ENCODE measurements at regions not wholly inside any gene's neighbourhood (a gene's known extent, or its start where the extent isn't known, plus 50 kb on each side); places are given as distances from the start of the nearest gene placed in this dataset.

DNA sequence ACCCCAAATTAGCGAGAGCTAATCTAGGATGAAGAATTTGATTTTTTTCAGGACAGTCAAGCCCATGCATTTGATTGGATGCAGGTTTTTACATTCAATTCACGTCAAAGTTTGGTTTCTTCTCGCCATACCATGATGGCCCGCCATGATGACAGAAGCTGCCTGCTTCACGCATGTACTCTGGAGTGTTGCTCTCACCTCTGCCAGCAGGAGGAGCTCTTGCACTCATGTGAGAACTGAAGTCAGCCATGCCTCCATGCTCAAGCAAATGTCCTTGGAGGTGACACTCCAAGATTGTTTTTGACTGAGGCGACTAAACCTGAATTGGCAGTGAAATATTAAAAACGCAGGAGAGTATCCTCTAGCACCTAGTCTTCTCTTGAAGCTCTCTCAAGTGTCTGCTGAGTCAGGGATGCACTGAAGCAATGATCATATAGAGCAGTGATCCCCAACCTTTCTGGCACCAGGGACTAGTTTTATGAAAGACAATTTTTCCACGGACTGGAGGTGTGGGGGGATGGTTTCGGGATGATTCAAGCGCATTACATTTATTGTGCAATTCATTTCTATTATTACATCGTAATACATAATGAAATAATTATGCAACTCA is 120.9 kb downstream of the SAMMSON start:
- Mint-ChIP-seq H3K36me3 (ENCODE audit: low read depth) (peaks cover 1% of the 10 kb centered on the region), H3K4me3 (ENCODE audit: unreplicated experiment) (no peak overlapping the region), H3K27ac (ENCODE audit: unreplicated experiment) (no peak overlapping the region), H3K9me3 (ENCODE audit: low read depth) (no peaks in the 10 kb centered on the region), H3K4me1 (ENCODE audit: low read depth) (peaks cover 2% of the 10 kb centered on the region), H3K27me3 (ENCODE audit: low read depth) (peaks cover 14% of the 10 kb centered on the region)
- DNase-seq (ENCODE audit: low spot score), result no peak
- TF ChIP-seq, protein P1, sequence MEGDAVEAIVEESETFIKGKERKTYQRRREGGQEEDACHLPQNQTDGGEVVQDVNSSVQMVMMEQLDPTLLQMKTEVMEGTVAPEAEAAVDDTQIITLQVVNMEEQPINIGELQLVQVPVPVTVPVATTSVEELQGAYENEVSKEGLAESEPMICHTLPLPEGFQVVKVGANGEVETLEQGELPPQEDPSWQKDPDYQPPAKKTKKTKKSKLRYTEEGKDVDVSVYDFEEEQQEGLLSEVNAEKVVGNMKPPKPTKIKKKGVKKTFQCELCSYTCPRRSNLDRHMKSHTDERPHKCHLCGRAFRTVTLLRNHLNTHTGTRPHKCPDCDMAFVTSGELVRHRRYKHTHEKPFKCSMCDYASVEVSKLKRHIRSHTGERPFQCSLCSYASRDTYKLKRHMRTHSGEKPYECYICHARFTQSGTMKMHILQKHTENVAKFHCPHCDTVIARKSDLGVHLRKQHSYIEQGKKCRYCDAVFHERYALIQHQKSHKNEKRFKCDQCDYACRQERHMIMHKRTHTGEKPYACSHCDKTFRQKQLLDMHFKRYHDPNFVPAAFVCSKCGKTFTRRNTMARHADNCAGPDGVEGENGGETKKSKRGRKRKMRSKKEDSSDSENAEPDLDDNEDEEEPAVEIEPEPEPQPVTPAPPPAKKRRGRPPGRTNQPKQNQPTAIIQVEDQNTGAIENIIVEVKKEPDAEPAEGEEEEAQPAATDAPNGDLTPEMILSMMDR (IDR thresholded peaks at IDR 0.05), result peak; percentile 80

DNA sequence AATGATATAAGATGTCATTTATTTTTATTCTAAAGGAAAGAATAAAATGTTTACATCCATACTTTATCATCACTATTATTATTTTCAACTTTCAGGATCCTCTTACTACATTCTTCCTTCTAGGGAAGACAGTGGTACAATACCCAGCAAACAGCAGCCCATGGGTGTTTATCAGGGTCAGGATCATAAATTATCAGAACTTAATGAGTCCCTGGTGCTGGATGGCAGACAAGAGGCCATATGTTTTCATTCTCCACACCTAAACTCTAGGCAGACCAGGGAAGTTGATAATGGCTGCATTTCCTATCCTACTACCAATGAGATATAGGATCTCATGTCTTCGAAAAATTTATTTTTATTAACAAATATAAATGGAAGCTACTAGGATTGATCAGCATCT is 127.7 kb downstream of the SAMMSON start:
- no peak overlapping the region for H3K4me3 Mint-ChIP-seq (ENCODE audit: unreplicated experiment)
- no peak for DNase-seq (ENCODE audit: low spot score)
- H3K27me3 Mint-ChIP-seq (ENCODE audit: low read depth), result peaks cover 13% of the 10 kb centered on the region
- H3K27ac Mint-ChIP-seq (ENCODE audit: unreplicated experiment), result no peak overlapping the region
- TF ChIP-seq, protein P1 (IDR thresholded peaks at IDR 0.05), result no peak
- peaks cover 2% of the 10 kb centered on the region for H3K4me1 Mint-ChIP-seq (ENCODE audit: low read depth)
- no peaks in the 10 kb centered on the region for H3K9me3 Mint-ChIP-seq (ENCODE audit: low read depth)
- peaks cover 1% of the 10 kb centered on the region for H3K36me3 Mint-ChIP-seq (ENCODE audit: low read depth)

DNA sequence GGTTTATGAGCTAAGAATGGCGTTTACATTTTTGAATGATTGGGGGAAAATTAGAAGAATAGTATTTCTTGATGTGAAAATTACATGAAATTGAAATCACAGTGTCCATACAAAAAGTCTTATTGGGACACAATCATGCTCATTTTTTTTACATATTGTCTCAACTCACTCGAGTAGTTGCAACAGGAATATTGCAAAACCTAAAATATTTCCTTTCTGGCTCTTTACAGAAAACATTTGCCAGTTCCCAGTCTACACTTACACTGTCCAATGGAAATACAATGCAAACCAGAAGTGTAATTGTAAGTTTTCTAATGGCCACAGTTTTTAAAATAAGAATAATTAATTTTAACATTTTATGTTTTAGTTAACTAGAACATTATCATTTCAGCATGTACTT is 137.8 kb downstream of the SAMMSON start:
- Mint-ChIP-seq H3K4me3 (ENCODE audit: unreplicated experiment) (no peak overlapping the region), H3K36me3 (ENCODE audit: low read depth) (no peaks in the 10 kb centered on the region), H3K9me3 (ENCODE audit: low read depth) (peaks cover 4% of the 10 kb centered on the region), H3K4me1 (ENCODE audit: low read depth) (no peaks in the 10 kb centered on the region), H3K27me3 (ENCODE audit: low read depth) (peaks cover 21% of the 10 kb centered on the region), H3K27ac (ENCODE audit: unreplicated experiment) (no peak overlapping the region)
- no peak for DNase-seq (ENCODE audit: low spot score)
- TF ChIP-seq, protein P1 (IDR thresholded peaks at IDR 0.05), result no peak

DNA sequence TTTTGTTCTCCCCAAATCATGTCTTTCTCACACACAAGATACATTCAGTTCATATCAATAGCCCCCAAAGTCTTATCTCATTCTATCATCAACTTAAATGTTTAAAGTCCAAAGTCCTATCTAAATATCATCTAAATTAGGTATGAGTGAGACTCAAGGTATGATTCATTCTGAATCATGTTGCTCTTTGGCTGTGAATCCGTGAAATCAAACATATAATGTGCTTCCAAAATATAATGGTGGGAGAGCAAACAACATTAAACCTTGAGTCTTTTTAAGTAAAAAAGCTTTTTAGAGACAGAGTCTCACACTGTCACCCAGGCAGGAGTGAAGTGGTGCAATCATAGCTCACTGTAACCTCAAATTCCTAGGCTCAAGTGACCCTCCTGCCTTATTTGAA is 139.1 kb downstream of the SAMMSON start:
- no peak overlapping the region for H3K4me3 Mint-ChIP-seq (ENCODE audit: unreplicated experiment)
- H3K36me3 Mint-ChIP-seq (ENCODE audit: low read depth), result no peaks in the 10 kb centered on the region
- H3K27ac Mint-ChIP-seq (ENCODE audit: unreplicated experiment), result no peak overlapping the region
- TF ChIP-seq, protein P1 (IDR thresholded peaks at IDR 0.05), result no peak
- no peak for DNase-seq (ENCODE audit: low spot score)
- H3K4me1 Mint-ChIP-seq (ENCODE audit: low read depth), result no peaks in the 10 kb centered on the region
- peaks cover 21% of the 10 kb centered on the region for H3K27me3 Mint-ChIP-seq (ENCODE audit: low read depth)
- H3K9me3 Mint-ChIP-seq (ENCODE audit: low read depth), result peaks cover 4% of the 10 kb centered on the region
